CD4-positive, alpha-beta T cell (primary cell): ENCODE measurements at regions not wholly inside any gene's neighbourhood (a gene's known extent, or its start where the extent isn't known, plus 50 kb on each side); places are given as distances from the start of the nearest gene placed in this dataset.

Experiments
- ATAC-seq: fragments of 200-7000 bp; cut with Tn5 transposase; one replicate; pipeline ENCODE4 v1.10.0; 2022; ENCODE audit warnings: mild to moderate bottlenecking; ENCODE audit not compliant: poor library complexity
- CTCF ChIA-PET: fragments of 350-600 bp; sonication (Branson Sonifier 250); formaldehyde crosslinking; loops from one replicate; lab custom pipeline; 2021; ENCODE audit warnings: antibody characterized with exemption, inconsistent platforms; lab: Charles Lee
- POLR2A ChIA-PET: fragments of 350-600 bp; sonication (Branson Sonifier 250); formaldehyde crosslinking; loops from one replicate; lab custom pipeline; 2021; ENCODE audit warnings: antibody characterized with exemption, inconsistent platforms; lab: Charles Lee
- DNase-seq, 14 experiments: peaks; one replicate each; pipeline ENCODE4 v3.0.0-alpha.2; 2013 to 2020; ENCODE audit warnings: mixed read lengths in 2 of 14
- H3K27ac ChIP-seq, 2 donors: one replicate each; pipeline versions ENCODE4 v1.5.1 to v1.7.0; 2013; ENCODE audit warnings: low read length in 2 of 2, low read depth in 1 of 2, mild to moderate bottlenecking in 1 of 2
- H3K27me3 ChIP-seq, 2 experiments: 1 replicate in 1 of 2; 2 replicates in 1 of 2; pipeline versions ENCODE4 v1.6.1 to v1.7.0; 2013; ENCODE audit warnings: low read length in 2 of 2, control low read depth in 1 of 2, mild to moderate bottlenecking in 1 of 2, moderate library complexity in 1 of 2; ENCODE audit not compliant: insufficient read depth in 2 of 2, control insufficient read depth in 1 of 2
- H3K36me3 ChIP-seq: one replicate; pipeline ENCODE4 v1.6.1; 2013; ENCODE audit warnings: low read length, control low read depth; ENCODE audit not compliant: insufficient read depth
- H3K4me1 ChIP-seq: one replicate; pipeline ENCODE4 v1.6.1; 2013; ENCODE audit warnings: low read length, control low read depth; ENCODE audit not compliant: insufficient read depth
- H3K4me3 ChIP-seq: one replicate; pipeline ENCODE4 v1.5.1; 2013; ENCODE audit warnings: mild to moderate bottlenecking, low read length, moderate library complexity
- H3K9me3 ChIP-seq, 2 experiments: 1 replicate in 1 of 2; 2 replicates in 1 of 2; pipeline versions ENCODE4 v1.6.1 to v1.7.0; 2013; ENCODE audit warnings: low read length in 2 of 2, mild to moderate bottlenecking in 2 of 2, control low read depth in 1 of 2, moderate library complexity in 1 of 2; ENCODE audit not compliant: control insufficient read depth in 1 of 2, insufficient read depth in 1 of 2
- H3K27ac Mint-ChIP-seq: one replicate; pipeline ENCODE4 v1.8.0; 2020; ENCODE audit warnings: mixed read lengths
- H3K27me3 Mint-ChIP-seq: one replicate; pipeline ENCODE4 v1.8.0; 2021; ENCODE audit warnings: mixed read lengths
- H3K36me3 Mint-ChIP-seq: one replicate; pipeline ENCODE4 v1.8.0; 2021; ENCODE audit warnings: low read depth, mixed read lengths
- H3K4me1 Mint-ChIP-seq: one replicate; pipeline ENCODE4 v1.8.0; 2021; ENCODE audit warnings: low read depth, mixed read lengths
- H3K4me3 Mint-ChIP-seq: one replicate; pipeline ENCODE4 v1.8.0; 2020; ENCODE audit warnings: mild to moderate bottlenecking, mixed read lengths
- H3K9me3 Mint-ChIP-seq: one replicate; pipeline ENCODE4 v1.8.0; 2020; ENCODE audit warnings: mixed read lengths
- intact Hi-C, 2 experiments: fragments of 100-400 bp; cut with DNase I in 1 of 2; cut with micrococcal nuclease in 1 of 2; formaldehyde crosslinking; loops; one replicate each; pipeline versions ENCODE4 v1.15.1 to v1.9.0; 2023 to 2025; cut with DNase I, micrococcal nuclease
- TF ChIP-seq, protein P1 (sequence below): fragments of 200-600 bp; IDR thresholded peaks from one replicate; pipeline ENCODE4 v1.8.0; 2022; ENCODE audit warnings: antibody characterized with exemption, mild to moderate bottlenecking

DNA sequence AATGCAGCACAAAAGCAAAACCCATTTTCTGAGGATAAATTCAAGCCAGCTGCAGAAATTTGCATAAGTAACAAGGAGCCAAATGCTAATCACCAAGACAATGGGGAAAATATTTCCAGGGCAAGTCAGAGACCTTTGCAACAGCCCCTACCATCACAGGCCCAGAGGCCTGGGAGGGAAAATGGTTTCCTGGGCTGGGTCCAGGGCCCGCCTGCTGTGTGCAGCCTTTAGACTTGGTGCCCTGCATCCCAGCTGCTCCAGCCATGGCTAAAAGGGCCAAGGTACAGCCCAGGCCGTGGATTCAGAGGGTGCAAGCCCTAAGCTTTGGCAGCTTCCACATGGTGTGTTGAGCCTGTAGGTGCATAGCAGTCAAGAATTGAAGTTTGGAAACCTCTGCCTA lies 309.5 kb upstream of the SGCG start:
- CTCF ChIA-PET, result no interaction called here
- no peak for ATAC-seq
- no peaks in the 10 kb centered on the region for H3K4me1 ChIP-seq
- TF ChIP-seq, protein P1, sequence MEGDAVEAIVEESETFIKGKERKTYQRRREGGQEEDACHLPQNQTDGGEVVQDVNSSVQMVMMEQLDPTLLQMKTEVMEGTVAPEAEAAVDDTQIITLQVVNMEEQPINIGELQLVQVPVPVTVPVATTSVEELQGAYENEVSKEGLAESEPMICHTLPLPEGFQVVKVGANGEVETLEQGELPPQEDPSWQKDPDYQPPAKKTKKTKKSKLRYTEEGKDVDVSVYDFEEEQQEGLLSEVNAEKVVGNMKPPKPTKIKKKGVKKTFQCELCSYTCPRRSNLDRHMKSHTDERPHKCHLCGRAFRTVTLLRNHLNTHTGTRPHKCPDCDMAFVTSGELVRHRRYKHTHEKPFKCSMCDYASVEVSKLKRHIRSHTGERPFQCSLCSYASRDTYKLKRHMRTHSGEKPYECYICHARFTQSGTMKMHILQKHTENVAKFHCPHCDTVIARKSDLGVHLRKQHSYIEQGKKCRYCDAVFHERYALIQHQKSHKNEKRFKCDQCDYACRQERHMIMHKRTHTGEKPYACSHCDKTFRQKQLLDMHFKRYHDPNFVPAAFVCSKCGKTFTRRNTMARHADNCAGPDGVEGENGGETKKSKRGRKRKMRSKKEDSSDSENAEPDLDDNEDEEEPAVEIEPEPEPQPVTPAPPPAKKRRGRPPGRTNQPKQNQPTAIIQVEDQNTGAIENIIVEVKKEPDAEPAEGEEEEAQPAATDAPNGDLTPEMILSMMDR, result no peak
- no peak for DNase-seq
- no peaks in the 10 kb centered on the region for H3K4me1 Mint-ChIP-seq
- H3K27me3 Mint-ChIP-seq, result no peaks in the 10 kb centered on the region
- no peaks in the 10 kb centered on the region for H3K36me3 ChIP-seq
- POLR2A ChIA-PET, result no interaction called here
- peaks cover 3% of the 10 kb centered on the region for H3K9me3 Mint-ChIP-seq
- peaks cover 0 to 9% of the 10 kb centered on the region in 2 experiments for H3K9me3 ChIP-seq
- no peak overlapping the region for H3K4me3 ChIP-seq
- no peak overlapping the region for H3K27ac Mint-ChIP-seq
- no peaks in the 10 kb centered on the region for H3K36me3 Mint-ChIP-seq
- no peaks in the 10 kb centered on the region for H3K27me3 ChIP-seq
- intact Hi-C loops, result no loop called here
- H3K27ac ChIP-seq, result no peak overlapping the region
- H3K4me3 Mint-ChIP-seq, result no peak overlapping the region

DNA sequence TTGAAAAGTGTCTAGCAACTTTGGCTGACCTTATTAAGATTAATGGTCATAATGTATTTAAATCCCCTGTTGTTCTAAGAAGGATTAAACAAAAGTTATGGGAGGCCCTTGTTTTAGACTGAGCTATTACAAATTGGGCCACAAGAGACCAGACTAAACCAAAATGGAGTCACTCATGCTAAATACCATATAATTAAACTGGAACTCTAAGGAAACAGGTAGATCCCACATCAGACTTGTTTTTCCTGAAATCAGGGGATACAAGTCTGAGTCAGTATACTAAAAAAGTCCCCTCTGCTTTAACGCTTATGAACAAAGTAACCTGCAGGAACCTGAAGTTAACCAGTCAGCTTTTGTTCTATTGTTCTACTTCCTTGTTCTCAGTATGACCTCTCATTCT lies 305.9 kb upstream of the SGCG start:
- TF ChIP-seq, protein P1, result no peak
- Mint-ChIP-seq H3K4me1 (no peaks in the 10 kb centered on the region), H3K36me3 (no peaks in the 10 kb centered on the region), H3K27me3 (no peaks in the 10 kb centered on the region), H3K9me3 (peaks cover 3% of the 10 kb centered on the region), H3K27ac (no peak overlapping the region), H3K4me3 (no peak overlapping the region)
- Histone ChIP-seq H3K4me3 (no peak overlapping the region), H3K36me3 (no peaks in the 10 kb centered on the region), H3K27ac (no peak overlapping the region), H3K9me3 (peaks cover 0 to 9% of the 10 kb centered on the region in 2 experiments), H3K4me1 (no peaks in the 10 kb centered on the region), H3K27me3 (no peaks in the 10 kb centered on the region)
- intact Hi-C loops, result no loop called here
- ChIA-PET CTCF (no interaction called here), POLR2A (no interaction called here)
- DNase-seq (no peak), ATAC-seq (no peak)

DNA sequence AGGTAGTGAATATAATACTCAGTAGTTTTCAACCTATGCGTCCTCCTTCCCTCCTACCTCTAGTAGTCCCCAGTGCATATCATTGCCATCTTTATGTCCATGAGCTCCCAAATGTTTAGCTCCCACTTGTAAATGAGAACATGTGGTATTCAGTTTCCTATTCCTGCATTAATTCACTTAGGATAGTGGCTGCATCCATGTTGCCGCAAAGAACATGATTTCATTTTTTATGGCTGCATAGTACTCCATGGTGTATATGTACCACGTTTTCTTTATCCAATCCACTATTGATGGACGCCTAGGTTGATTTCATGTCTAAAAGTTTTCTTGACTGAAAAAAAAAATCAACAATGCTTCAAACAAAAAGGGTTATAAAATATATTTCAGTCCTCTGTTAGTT lies 303.4 kb upstream of the SGCG start:
- Mint-ChIP-seq H3K9me3 (peaks cover 3% of the 10 kb centered on the region), H3K27ac (no peak overlapping the region), H3K4me3 (no peak overlapping the region), H3K36me3 (no peaks in the 10 kb centered on the region), H3K27me3 (no peaks in the 10 kb centered on the region), H3K4me1 (no peaks in the 10 kb centered on the region)
- Histone ChIP-seq H3K9me3 (peaks cover 0 to 5% of the 10 kb centered on the region in 2 experiments), H3K4me1 (no peaks in the 10 kb centered on the region), H3K27me3 (no peaks in the 10 kb centered on the region), H3K4me3 (no peak overlapping the region), H3K36me3 (no peaks in the 10 kb centered on the region), H3K27ac (no peak overlapping the region)
- intact Hi-C loops, result no loop called here
- no peak for ATAC-seq
- TF ChIP-seq, protein P1, result no peak
- ChIA-PET POLR2A (no interaction called here), CTCF (no interaction called here)
- DNase-seq, result no peak
